Suppressor macrophage treated with lipopolysaccharide for 4 hours (primary cell): ENCODE measurements at regions not wholly inside any gene's neighbourhood (a gene's known extent, or its start where the extent isn't known, plus 50 kb on each side); places are given as distances from the start of the nearest gene placed in this dataset.
"Not testable (repeated sequence)": the region's sequence is repeated elsewhere in the genome, so short reads cannot be mapped to it uniquely, and the experiment has no call there.

Experiments
- DNase-seq: peaks from one replicate; pipeline ENCODE4 v3.0.0-alpha.2; 2020

GRCh38 chr4:73671348-73671747 is 51.1 kb upstream of the RASSF6 start:
- DNase-seq, result not testable (repeated sequence)

- no peak for DNase-seq
Measured at GRCh38 chr4:73673286-73673685, 53.0 kb upstream of the RASSF6 start.

- DNase-seq, result no peak
Measured at GRCh38 chr4:73674451-73674919, 54.2 kb upstream of the RASSF6 start.

- no peak for DNase-seq
Measured at GRCh38 chr4:73675623-73676022, 55.4 kb upstream of the RASSF6 start.

GRCh38 chr4:73676136-73676535 is 55.9 kb upstream of the RASSF6 start:
- DNase-seq, result no peak

- DNase-seq, result no peak
Measured at GRCh38 chr4:73676861-73677323, 56.7 kb upstream of the RASSF6 start.

- DNase-seq, result no peak
Measured at GRCh38 chr4:73679836-73680235, 59.6 kb upstream of the RASSF6 start.

GRCh38 chr4:73681776-73682175 is 58.6 kb upstream of the CXCL8 start:
- DNase-seq, result no peak

- DNase-seq, result peak; percentile 72
Measured at GRCh38 chr4:73682508-73682907, 57.9 kb upstream of the CXCL8 start.

- DNase-seq, result no peak
Measured at GRCh38 chr4:73683033-73683432, 57.3 kb upstream of the CXCL8 start.

- peak; percentile 77 for DNase-seq
Measured at GRCh38 chr4:73683456-73683855, 56.9 kb upstream of the CXCL8 start.

- DNase-seq, result no peak
Measured at GRCh38 chr4:73684097-73684496, 56.3 kb upstream of the CXCL8 start.

- DNase-seq, result no peak
Measured at GRCh38 chr4:73685052-73685451, 55.3 kb upstream of the CXCL8 start.

- no peak for DNase-seq
Measured at GRCh38 chr4:73687421-73687820, 52.9 kb upstream of the CXCL8 start.

GRCh38 chr4:73690051-73690738 is 50.2 kb upstream of the CXCL8 start:
- DNase-seq, result peak; percentile 73
